ENCODE measurements at regions not wholly inside any gene's neighbourhood (a gene's known extent, or its start where the extent isn't known, plus 50 kb on each side); places are given as distances from the start of the nearest gene placed in this dataset.

DNA sequence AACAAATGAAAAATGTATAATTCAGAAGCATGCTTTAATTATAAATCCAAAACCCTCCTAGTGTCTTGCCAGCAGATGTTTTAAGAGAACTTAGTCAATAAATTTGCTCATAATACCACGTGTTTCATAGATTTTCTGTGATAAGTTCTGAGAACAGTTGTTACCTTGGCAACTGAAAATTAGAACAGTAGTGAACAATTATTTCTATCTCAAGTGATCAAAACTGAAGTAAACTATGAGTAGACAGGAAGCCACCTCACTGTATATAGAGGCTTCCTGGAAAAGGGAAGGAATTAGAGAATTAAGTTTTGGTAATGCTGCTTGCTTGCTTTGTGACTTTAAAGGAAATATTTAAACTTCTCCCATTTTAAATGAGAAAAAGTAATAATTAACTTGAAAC, 266.0 kb upstream of the ANO3 start:
- H3K4me1 ChIP-seq = no peaks in the 10 kb centered on the region
- H3K27ac ChIP-seq = no peak overlapping the region
- no peaks in the 10 kb centered on the region for H3K36me3 ChIP-seq
- WGBS, 2 donors = 35 to 47% methylated on average over 1 of the region's 1 CpG
- no peaks in the 10 kb centered on the region for H3K27me3 ChIP-seq
- H3K9me3 ChIP-seq = no peaks in the 10 kb centered on the region
- no peak for DNase-seq
- no peak overlapping the region for H3K4me3 ChIP-seq
- TF ChIP-seq POLR2A (IDR thresholded peaks at IDR 0.05) = no peak
- TF ChIP-seq, protein P1, sequence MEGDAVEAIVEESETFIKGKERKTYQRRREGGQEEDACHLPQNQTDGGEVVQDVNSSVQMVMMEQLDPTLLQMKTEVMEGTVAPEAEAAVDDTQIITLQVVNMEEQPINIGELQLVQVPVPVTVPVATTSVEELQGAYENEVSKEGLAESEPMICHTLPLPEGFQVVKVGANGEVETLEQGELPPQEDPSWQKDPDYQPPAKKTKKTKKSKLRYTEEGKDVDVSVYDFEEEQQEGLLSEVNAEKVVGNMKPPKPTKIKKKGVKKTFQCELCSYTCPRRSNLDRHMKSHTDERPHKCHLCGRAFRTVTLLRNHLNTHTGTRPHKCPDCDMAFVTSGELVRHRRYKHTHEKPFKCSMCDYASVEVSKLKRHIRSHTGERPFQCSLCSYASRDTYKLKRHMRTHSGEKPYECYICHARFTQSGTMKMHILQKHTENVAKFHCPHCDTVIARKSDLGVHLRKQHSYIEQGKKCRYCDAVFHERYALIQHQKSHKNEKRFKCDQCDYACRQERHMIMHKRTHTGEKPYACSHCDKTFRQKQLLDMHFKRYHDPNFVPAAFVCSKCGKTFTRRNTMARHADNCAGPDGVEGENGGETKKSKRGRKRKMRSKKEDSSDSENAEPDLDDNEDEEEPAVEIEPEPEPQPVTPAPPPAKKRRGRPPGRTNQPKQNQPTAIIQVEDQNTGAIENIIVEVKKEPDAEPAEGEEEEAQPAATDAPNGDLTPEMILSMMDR (IDR thresholded peaks at IDR 0.05) = no peak
- TF ChIP-seq POLR2AphosphoS5 (IDR thresholded peaks at IDR 0.05) = no peak
- TF ChIP-seq EP300 (IDR thresholded peaks at IDR 0.05) = no peak
- intact Hi-C loops (cut with DNase I) = no loop called here

DNA sequence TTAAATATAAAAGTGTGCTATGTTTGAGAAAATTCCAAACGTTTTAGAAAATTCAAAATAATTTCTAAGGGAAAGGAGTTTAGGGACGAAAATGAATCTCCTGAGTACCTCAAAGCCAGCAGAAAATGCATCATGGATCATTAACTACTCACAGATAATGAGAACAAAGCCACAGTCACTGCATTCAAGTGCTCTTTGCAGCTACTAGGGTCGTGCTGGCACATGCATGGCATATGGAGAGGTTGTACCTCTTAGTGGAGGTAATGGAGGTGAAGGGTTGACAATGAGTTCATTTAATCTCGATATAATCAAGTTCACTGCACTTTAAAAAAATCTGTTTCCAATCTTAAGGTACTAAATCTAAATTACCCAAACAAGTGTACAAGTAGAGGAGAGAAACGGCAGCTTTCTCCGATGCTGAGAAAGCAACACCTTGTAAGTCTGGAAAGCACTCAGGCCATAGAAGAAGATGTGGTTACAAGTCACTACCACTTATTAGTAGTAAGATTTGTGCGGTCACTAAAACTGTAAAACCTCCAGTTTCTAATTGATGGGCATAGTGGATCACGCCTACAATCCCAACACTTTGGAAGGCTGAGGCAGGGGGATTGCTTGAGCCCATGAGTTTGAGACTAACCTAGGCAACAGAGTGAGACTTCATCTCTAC, 261.1 kb upstream of the ANO3 start:
- no peaks in the 10 kb centered on the region for H3K4me1 ChIP-seq
- 78 to 81% methylated on average over 8 of the region's 8 CpGs for WGBS, 2 donors
- no peaks in the 10 kb centered on the region for H3K36me3 ChIP-seq
- TF ChIP-seq EP300 (IDR thresholded peaks at IDR 0.05) = no peak
- TF ChIP-seq, protein P1 (IDR thresholded peaks at IDR 0.05) = no peak
- no peak for TF ChIP-seq POLR2A (IDR thresholded peaks at IDR 0.05)
- no peak for TF ChIP-seq POLR2AphosphoS5 (IDR thresholded peaks at IDR 0.05)
- no peaks in the 10 kb centered on the region for H3K27me3 ChIP-seq
- intact Hi-C loops (cut with DNase I) = no loop called here
- no peak for DNase-seq
- no peak overlapping the region for H3K27ac ChIP-seq
- H3K9me3 ChIP-seq = no peaks in the 10 kb centered on the region
- H3K4me3 ChIP-seq = no peak overlapping the region

DNA sequence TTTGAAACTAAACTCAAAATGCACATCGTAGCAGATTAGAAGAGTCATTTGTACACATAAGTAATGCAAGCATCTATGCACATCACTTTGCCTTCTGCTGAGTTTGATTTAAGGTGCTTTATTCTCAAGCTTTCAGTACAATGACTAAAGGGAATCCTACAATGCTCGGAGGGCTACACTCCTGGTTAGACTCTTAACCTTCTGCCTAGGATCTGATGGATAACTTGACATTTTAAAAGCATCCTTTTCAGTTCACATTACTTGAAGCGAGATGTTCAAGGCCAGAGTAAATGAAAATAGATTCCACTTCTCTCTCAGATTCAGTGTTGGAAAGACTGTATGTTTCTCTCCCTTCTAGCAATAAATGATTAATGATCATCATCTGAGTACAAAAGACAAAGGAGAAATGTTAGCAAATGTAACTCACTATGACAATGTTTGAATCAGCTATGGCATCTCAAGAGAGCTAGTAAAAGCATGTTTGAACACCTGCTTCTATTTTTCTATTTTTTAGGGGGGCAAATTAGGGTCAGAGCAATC, 259.2 kb upstream of the ANO3 start:
- H3K4me1 ChIP-seq = no peaks in the 10 kb centered on the region
- no peaks in the 10 kb centered on the region for H3K36me3 ChIP-seq
- no peak overlapping the region for H3K4me3 ChIP-seq
- H3K9me3 ChIP-seq = no peaks in the 10 kb centered on the region
- intact Hi-C loops (cut with DNase I) = no loop called here
- WGBS, 2 donors = 86 to 88% methylated on average over 3 of the region's 3 CpGs
- no peak for DNase-seq
- TF ChIP-seq POLR2AphosphoS5 (IDR thresholded peaks at IDR 0.05) (no peak), POLR2A (IDR thresholded peaks at IDR 0.05) (no peak), EP300 (IDR thresholded peaks at IDR 0.05) (no peak)
- TF ChIP-seq, protein P1 (IDR thresholded peaks at IDR 0.05) = no peak
- H3K27me3 ChIP-seq = no peaks in the 10 kb centered on the region
- no peak overlapping the region for H3K27ac ChIP-seq

DNA sequence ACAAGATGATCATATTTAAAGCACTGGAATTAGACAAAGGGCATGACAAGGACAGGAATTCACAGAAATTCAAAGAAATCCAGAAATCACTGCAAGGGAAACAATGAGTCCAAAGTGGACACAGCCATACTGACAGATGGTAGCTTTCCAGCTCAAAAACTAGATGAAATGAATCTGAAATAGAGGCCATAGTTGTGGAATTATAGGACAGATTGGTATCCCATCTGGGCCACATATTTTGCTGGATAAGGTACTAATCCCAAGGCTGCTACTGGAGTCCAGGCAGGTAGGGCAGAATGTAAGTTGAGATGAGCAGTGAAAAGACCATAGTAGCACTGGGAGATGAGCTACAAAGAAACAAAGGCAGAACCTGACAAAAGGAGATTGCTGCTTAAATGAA, 258.3 kb upstream of the ANO3 start:
- Histone ChIP-seq H3K9me3 (no peaks in the 10 kb centered on the region), H3K27me3 (no peaks in the 10 kb centered on the region), H3K27ac (no peak overlapping the region), H3K4me3 (no peak overlapping the region), H3K4me1 (no peaks in the 10 kb centered on the region), H3K36me3 (no peaks in the 10 kb centered on the region)
- intact Hi-C loops (cut with DNase I) = no loop called here
- DNase-seq = no peak
- TF ChIP-seq, protein P1 (IDR thresholded peaks at IDR 0.05) = no peak
- TF ChIP-seq EP300 (IDR thresholded peaks at IDR 0.05) = no peak
- no peak for TF ChIP-seq POLR2A (IDR thresholded peaks at IDR 0.05)
- TF ChIP-seq POLR2AphosphoS5 (IDR thresholded peaks at IDR 0.05) = no peak
